A673 (cell line): ENCODE measurements at regions not wholly inside any gene's neighbourhood (a gene's known extent, or its start where the extent isn't known, plus 50 kb on each side); places are given as distances from the start of the nearest gene placed in this dataset.

ENCODE experiments used
- BruUV-seq: library from RNA; stranded (reverse); fragments of 400-500 nt; replicated peaks from 2 replicates; lab custom pipeline; 2021; lab: Mats Ljungman, UMichigan
- CTCF ChIA-PET: fragments of 300-600 bp; sonication (Branson Sonifier 250); formaldehyde crosslinking; loops from one replicate; lab custom pipeline; 2022; ENCODE audit warnings: antibody characterized with exemption; lab: Charles Lee
- POLR2A ChIA-PET: fragments of 300-600 bp; sonication (Branson Sonifier 250); formaldehyde crosslinking; loops from one replicate; lab custom pipeline; 2022; ENCODE audit warnings: antibody characterized with exemption; ENCODE audit not compliant: low non-redundant PET; lab: Charles Lee
- DNase-seq: peaks from one replicate; pipeline ENCODE4 v3.0.0-alpha.2; 2015; ENCODE audit warnings: low spot score
- H3K27ac ChIP-seq: fragments of 200-600 bp; sonication (generic); 2 replicates; pipeline ENCODE4 v1.5.1; 2016; ENCODE audit warnings: mixed run types, low read depth, mild to moderate bottlenecking, mixed read lengths, antibody characterized with exemption, low read length; ENCODE audit not compliant: poor library complexity, severe bottlenecking
- H3K27me3 ChIP-seq: fragments of 200-600 bp; sonication (generic); replicated peaks from 2 replicates; pipeline ENCODE4 v1.6.1; 2017; ENCODE audit warnings: mixed run types, low read depth, mild to moderate bottlenecking, mixed read lengths, antibody characterized with exemption, low read length; ENCODE audit not compliant: insufficient read depth, poor library complexity
- H3K36me3 ChIP-seq: fragments of 200-600 bp; sonication (generic); 2 replicates; pipeline ENCODE4 v1.6.1; 2016; ENCODE audit warnings: mixed run types, mild to moderate bottlenecking, mixed read lengths, antibody characterized with exemption, low read length; ENCODE audit not compliant: insufficient read depth, poor library complexity, severe bottlenecking
- H3K4me1 ChIP-seq: fragments of 200-600 bp; sonication (generic); 2 replicates; pipeline ENCODE4 v1.6.1; 2017; ENCODE audit warnings: mixed run types, mild to moderate bottlenecking, mixed read lengths, antibody characterized with exemption, low read length; ENCODE audit not compliant: insufficient read depth, poor library complexity, severe bottlenecking
- H3K4me3 ChIP-seq: fragments of 200-600 bp; sonication (generic); 2 replicates; pipeline ENCODE4 v1.5.1; 2016; ENCODE audit warnings: low read depth, mixed run types, mild to moderate bottlenecking, mixed read lengths, low read length; ENCODE audit not compliant: poor library complexity, severe bottlenecking
- H3K9me3 ChIP-seq: fragments of 200-600 bp; sonication (generic); 2 replicates; pipeline ENCODE4 v1.6.1; 2016; ENCODE audit warnings: mixed run types, low read depth, mild to moderate bottlenecking, mixed read lengths, antibody characterized with exemption, low read length; ENCODE audit not compliant: poor library complexity, severe bottlenecking
- CTCF ChIP-seq: fragments of 300-800, 200-600 bp; sonication (generic); conservative IDR thresholded peaks from 2 replicates; pipeline ENCODE4 v1.5.1; 2017; ENCODE audit warnings: low read depth, mild to moderate bottlenecking, antibody characterized with exemption, low read length, moderate library complexity, mixed read lengths
- EZH2 ChIP-seq: fragments of 200-600 bp; sonication (generic); IDR thresholded peaks from 2 replicates; pipeline ENCODE4 v1.6.1; 2017; ENCODE audit warnings: borderline replicate concordance, low read depth, mild to moderate bottlenecking, mixed read lengths, antibody characterized with exemption, low read length; ENCODE audit not compliant: poor library complexity, severe bottlenecking
- intact Hi-C: fragments of 100-400 bp; cut with micrococcal nuclease; formaldehyde crosslinking; loops from one replicate; pipeline ENCODE4 v1.10.0; 2022; ENCODE audit not compliant: unreplicated experiment

- TF ChIP-seq CTCF (no peak), EZH2 (no peak)
- ChIA-PET POLR2A (no interaction called here), CTCF (no interaction called here)
- Histone ChIP-seq H3K36me3 (no peaks in the 10 kb centered on the region), H3K27ac (no peak overlapping the region), H3K27me3 (no peaks in the 10 kb centered on the region), H3K9me3 (peaks cover 5% of the 10 kb centered on the region), H3K4me3 (no peak overlapping the region), H3K4me1 (no peaks in the 10 kb centered on the region)
- no peak for DNase-seq
- intact Hi-C loops = no loop called here
- no TSS peak for BruUV-seq
These were observed 69.6 kb upstream of the UGP2 start for GRCh38 chr2:63772061-63772460.

- no peak for TF ChIP-seq CTCF
- no peak for TF ChIP-seq EZH2
- Histone ChIP-seq H3K27ac (no peak overlapping the region), H3K27me3 (no peaks in the 10 kb centered on the region), H3K9me3 (no peaks in the 10 kb centered on the region), H3K4me3 (no peak overlapping the region), H3K4me1 (no peaks in the 10 kb centered on the region), H3K36me3 (no peaks in the 10 kb centered on the region)
- DNase-seq = no peak
- intact Hi-C loops = no loop called here
- BruUV-seq = no TSS peak
- POLR2A ChIA-PET = no interaction called here
- CTCF ChIA-PET = no interaction called here
These were observed 66.5 kb upstream of the UGP2 start for GRCh38 chr2:63775191-63775590.

GRCh38 chr2:63776382-63776781 lies 65.3 kb upstream of the UGP2 start:
- ChIA-PET CTCF (no interaction called here), POLR2A (no interaction called here)
- Histone ChIP-seq H3K36me3 (no peaks in the 10 kb centered on the region), H3K9me3 (no peaks in the 10 kb centered on the region), H3K27me3 (no peaks in the 10 kb centered on the region), H3K4me3 (no peak overlapping the region), H3K27ac (no peak overlapping the region), H3K4me1 (no peaks in the 10 kb centered on the region)
- intact Hi-C loops = no loop called here
- DNase-seq = no peak
- TF ChIP-seq CTCF (no peak), EZH2 (no peak)
- BruUV-seq = no TSS peak
